Panc1 (cell line): ENCODE measurements at regions not wholly inside any gene's neighbourhood (a gene's known extent, or its start where the extent isn't known, plus 50 kb on each side); places are given as distances from the start of the nearest gene placed in this dataset.
"Not testable (repeated sequence)": the region's sequence is repeated elsewhere in the genome, so short reads cannot be mapped to it uniquely, and the experiment has no call there.

Experiments
- CTCF ChIP-seq: fragments of 450-650 bp; IDR thresholded peaks from 2 replicates; pipeline ENCODE4 v1.5.1; 2017; ENCODE audit warnings: mild to moderate bottlenecking
- REST ChIP-seq, 2 experiments: IDR thresholded peaks; 2 replicates each; pipeline ENCODE4 v1.6.1; 2011 to 2012; ENCODE audit warnings: low read depth in 2 of 2, control low read depth in 1 of 2, low read length in 1 of 2, mild to moderate bottlenecking in 1 of 2, moderate library complexity in 1 of 2; ENCODE audit not compliant: insufficient read depth in 1 of 2

GRCh38 chr19:27852931-27853330 lies 1360.0 kb downstream of the UQCRFS1 start:
- not testable (repeated sequence) for TF ChIP-seq CTCF; REST (IDR thresholded peaks at IDR 0.05; ENCODE audit: insufficient read depth in 1 of 2, low read depth in 2 of 2, low read length in 1 of 2)
